Aorta (tissue), 5 donors: ENCODE measurements at regions not wholly inside any gene's neighbourhood (a gene's known extent, or its start where the extent isn't known, plus 50 kb on each side); places are given as distances from the start of the nearest gene placed in this dataset.

Source experiments
- ATAC-seq: fragments of 200-7000 bp; cut with Tn5 transposase; one replicate; pipeline ENCODE4 v1.9.1; 2022; ENCODE audit warnings: moderate library complexity; ENCODE audit not compliant: low FRiP score
- DNase-seq, 2 donors: peaks; one replicate each; pipeline ENCODE4 v3.0.0-alpha.2; 2020
- H3K27ac ChIP-seq, 2 donors: one replicate each; pipeline ENCODE4 v1.5.1; 2013; ENCODE audit warnings: low read length in 2 of 2, mild to moderate bottlenecking in 2 of 2, moderate library complexity in 2 of 2, control low read depth in 1 of 2, inconsistent platforms in 1 of 2, low read depth in 1 of 2
- H3K27me3 ChIP-seq, 2 donors: one replicate each; pipeline ENCODE4 v1.6.1; 2013; ENCODE audit warnings: control low read depth in 1 of 2, low read length in 1 of 2, mild to moderate bottlenecking in 1 of 2, moderate library complexity in 1 of 2; ENCODE audit not compliant: insufficient read depth in 2 of 2, control insufficient read depth in 1 of 2
- H3K36me3 ChIP-seq, 2 donors: one replicate each; pipeline ENCODE4 v1.6.1; 2013; ENCODE audit warnings: control low read depth in 1 of 2, low read length in 1 of 2, mild to moderate bottlenecking in 1 of 2; ENCODE audit not compliant: insufficient read depth in 2 of 2, control insufficient read depth in 1 of 2
- H3K4me1 ChIP-seq, 2 donors: one replicate each; pipeline ENCODE4 v1.6.1; 2013; ENCODE audit warnings: low read length in 2 of 2, control low read depth in 1 of 2, mild to moderate bottlenecking in 1 of 2, moderate library complexity in 1 of 2; ENCODE audit not compliant: insufficient read depth in 2 of 2, control insufficient read depth in 1 of 2
- H3K4me3 ChIP-seq, 2 donors: one replicate each; pipeline ENCODE4 v1.5.1; 2013; ENCODE audit warnings: low read length in 2 of 2, control low read depth in 1 of 2, mild to moderate bottlenecking in 1 of 2
- H3K9me3 ChIP-seq: one replicate; pipeline ENCODE4 v1.6.1; 2013; ENCODE audit warnings: mild to moderate bottlenecking, low read length; ENCODE audit not compliant: control insufficient read depth
- WGBS, 2 donors: extraction: QIAGEN DNeasy Blood & Tissue Kit; methylation state at CpG; one replicate each; pipeline ENCODE4 v1.1.7; 2013; 5-methylcytosine and 5-hydroxymethylcytosine counted together
- intact Hi-C, 2 donors: fragments of 100-400 bp; cut with DNase I; formaldehyde crosslinking; loops; one replicate each; pipeline versions ENCODE4 v1.14.2 to v1.15.0; 2022
- donor health status: healthy with polysubstance abuse.
- donor health status: Bipolar disorder and iron deficiency.
- donor health status: DM: no; HTN: no; CAD: no.
- donor health status: DM: no; HTN: no; CAD: no.
- donor health status: DM: yes; HTN: yes; CAD: no.

GRCh38 chr13:80462567-80462966 lies 121.6 kb upstream of the SPRY2 start:
- Histone ChIP-seq H3K27ac (no peak overlapping the region), H3K4me1 (peaks cover 0 to 2% of the 10 kb centered on the region in 2 donors), H3K4me3 (no peak overlapping the region), H3K36me3 (no peaks in the 10 kb centered on the region), H3K9me3 (no peaks in the 10 kb centered on the region), H3K27me3 (no peaks in the 10 kb centered on the region)
- ATAC-seq = no peak
- intact Hi-C loops = no loop called here
- no peak for DNase-seq

GRCh38 chr13:80462037-80462436 lies 121.1 kb upstream of the SPRY2 start:
- H3K4me3 ChIP-seq = no peak overlapping the region
- H3K9me3 ChIP-seq = no peaks in the 10 kb centered on the region
- WGBS, 2 donors = 92 to 93% methylated on average over 1 of the region's 1 CpG
- ATAC-seq (no peak), DNase-seq (no peak)
- no peaks in the 10 kb centered on the region for H3K27me3 ChIP-seq
- H3K27ac ChIP-seq = no peak overlapping the region
- H3K36me3 ChIP-seq = no peaks in the 10 kb centered on the region
- intact Hi-C loops = no loop called here
- H3K4me1 ChIP-seq = peaks cover 0 to 2% of the 10 kb centered on the region in 2 donors

GRCh38 chr13:80458543-80458942 lies 117.6 kb upstream of the SPRY2 start:
- DNase-seq (no peak), ATAC-seq (no peak)
- H3K27ac ChIP-seq = no peak overlapping the region
- H3K27me3 ChIP-seq = no peaks in the 10 kb centered on the region
- intact Hi-C loops = no loop called here
- no peaks in the 10 kb centered on the region for H3K4me1 ChIP-seq
- H3K36me3 ChIP-seq = no peaks in the 10 kb centered on the region
- no peak overlapping the region for H3K4me3 ChIP-seq
- H3K9me3 ChIP-seq = no peaks in the 10 kb centered on the region
- WGBS, 2 donors = 73 to 78% methylated on average over 2 of the region's 2 CpGs

GRCh38 chr13:80454245-80454644 lies 113.3 kb upstream of the SPRY2 start:
- ATAC-seq (no peak), DNase-seq (no peak)
- WGBS, 2 donors = 83 to 84% methylated on average over 1 of the region's 1 CpG
- intact Hi-C loops = no loop called here
- Histone ChIP-seq H3K4me1 (no peaks in the 10 kb centered on the region), H3K36me3 (no peaks in the 10 kb centered on the region), H3K27ac (no peak overlapping the region), H3K4me3 (no peak overlapping the region), H3K27me3 (no peaks in the 10 kb centered on the region), H3K9me3 (no peaks in the 10 kb centered on the region)

- H3K4me3 ChIP-seq = no peak overlapping the region
- H3K27ac ChIP-seq = no peak overlapping the region
- intact Hi-C loops = no loop called here
- H3K36me3 ChIP-seq = no peaks in the 10 kb centered on the region
- WGBS, 2 donors = 100% methylated on average over 1 of the region's 1 CpG
- no peaks in the 10 kb centered on the region for H3K4me1 ChIP-seq
- DNase-seq (no peak), ATAC-seq (no peak)
- H3K9me3 ChIP-seq = no peaks in the 10 kb centered on the region
- no peaks in the 10 kb centered on the region for H3K27me3 ChIP-seq
These were observed 111.4 kb upstream of the SPRY2 start for GRCh38 chr13:80452279-80452678.

GRCh38 chr13:80451641-80452040 lies 110.7 kb upstream of the SPRY2 start:
- Histone ChIP-seq H3K4me1 (no peaks in the 10 kb centered on the region), H3K9me3 (no peaks in the 10 kb centered on the region), H3K4me3 (no peak overlapping the region), H3K36me3 (no peaks in the 10 kb centered on the region), H3K27ac (no peak overlapping the region), H3K27me3 (no peaks in the 10 kb centered on the region)
- ATAC-seq = no peak
- intact Hi-C loops = no loop called here
- no peak for DNase-seq
- 44 to 53% methylated on average over 2 of the region's 2 CpGs for WGBS, 2 donors

GRCh38 chr13:80450386-80450785 lies 109.5 kb upstream of the SPRY2 start:
- Histone ChIP-seq H3K9me3 (no peaks in the 10 kb centered on the region), H3K4me3 (no peak overlapping the region), H3K27me3 (no peaks in the 10 kb centered on the region), H3K36me3 (no peaks in the 10 kb centered on the region), H3K27ac (no peak overlapping the region), H3K4me1 (no peaks in the 10 kb centered on the region)
- DNase-seq (no peak), ATAC-seq (no peak)
- intact Hi-C loops = no loop called here

- 91 to 96% methylated on average over 2 of the region's 2 CpGs for WGBS, 2 donors
- Histone ChIP-seq H3K4me1 (no peaks in the 10 kb centered on the region), H3K27ac (no peak overlapping the region), H3K27me3 (no peaks in the 10 kb centered on the region), H3K36me3 (no peaks in the 10 kb centered on the region), H3K4me3 (no peak overlapping the region), H3K9me3 (no peaks in the 10 kb centered on the region)
- ATAC-seq (no peak), DNase-seq (no peak)
- intact Hi-C loops = no loop called here
These were observed 107.8 kb upstream of the SPRY2 start for GRCh38 chr13:80448725-80449124.

- no peak overlapping the region for H3K4me3 ChIP-seq
- DNase-seq (no peak), ATAC-seq (no peak)
- H3K9me3 ChIP-seq = no peaks in the 10 kb centered on the region
- WGBS, 2 donors = 47 to 69% methylated on average over 2 of the region's 2 CpGs
- intact Hi-C loops = no loop called here
- no peaks in the 10 kb centered on the region for H3K4me1 ChIP-seq
- no peaks in the 10 kb centered on the region for H3K27me3 ChIP-seq
- H3K27ac ChIP-seq = no peak overlapping the region
- no peaks in the 10 kb centered on the region for H3K36me3 ChIP-seq
These were observed 106.8 kb upstream of the SPRY2 start for GRCh38 chr13:80447747-80448146.
